ENCODE measurements at regions not wholly inside any gene's neighbourhood (a gene's known extent, or its start where the extent isn't known, plus 50 kb on each side); places are given as distances from the start of the nearest gene placed in this dataset.
"Not testable (repeated sequence)": the region's sequence is repeated elsewhere in the genome, so short reads cannot be mapped to it uniquely, and the experiment has no call there.

GRCh38 chr4:104294811-104295210 lies 199.9 kb downstream of the CXXC4 start:
- POLR2A ChIA-PET: no interaction called here
- CTCF ChIA-PET: no interaction called here
- DNase-seq (no peak), ATAC-seq (no peak)
- no peaks in the 10 kb centered on the region for H3K27me3 Mint-ChIP-seq (ENCODE audit: low read depth)
- H3K27ac Mint-ChIP-seq: no peak overlapping the region
- H3K36me3 Mint-ChIP-seq (ENCODE audit: low read depth): no peaks in the 10 kb centered on the region
- no peaks in the 10 kb centered on the region for H3K9me3 Mint-ChIP-seq (ENCODE audit: insufficient read depth)
- H3K4me3 Mint-ChIP-seq: no peak overlapping the region
- no peaks in the 10 kb centered on the region for H3K4me1 Mint-ChIP-seq (ENCODE audit: low read depth)

GRCh38 chr4:104286867-104287266 lies 207.8 kb downstream of the CXXC4 start:
- no peak for ATAC-seq
- Mint-ChIP-seq H3K36me3 (ENCODE audit: low read depth) (no peaks in the 10 kb centered on the region), H3K27ac (no peak overlapping the region), H3K9me3 (ENCODE audit: insufficient read depth) (no peaks in the 10 kb centered on the region), H3K4me1 (ENCODE audit: low read depth) (no peaks in the 10 kb centered on the region), H3K4me3 (no peak overlapping the region), H3K27me3 (ENCODE audit: low read depth) (no peaks in the 10 kb centered on the region)
- no peak for DNase-seq
- ChIA-PET POLR2A (no interaction called here), CTCF (no interaction called here)

GRCh38 chr4:104283303-104283702 lies 211.4 kb downstream of the CXXC4 start:
- no peaks in the 10 kb centered on the region for H3K4me1 Mint-ChIP-seq (ENCODE audit: low read depth)
- H3K4me3 Mint-ChIP-seq: no peak overlapping the region
- DNase-seq (no peak), ATAC-seq (no peak)
- POLR2A ChIA-PET: no interaction called here
- CTCF ChIA-PET: no interaction called here
- no peaks in the 10 kb centered on the region for H3K36me3 Mint-ChIP-seq (ENCODE audit: low read depth)
- H3K27me3 Mint-ChIP-seq (ENCODE audit: low read depth): no peaks in the 10 kb centered on the region
- no peaks in the 10 kb centered on the region for H3K9me3 Mint-ChIP-seq (ENCODE audit: insufficient read depth)
- no peak overlapping the region for H3K27ac Mint-ChIP-seq

- no peak for DNase-seq
- H3K4me1 Mint-ChIP-seq (ENCODE audit: low read depth): no peaks in the 10 kb centered on the region
- H3K9me3 Mint-ChIP-seq (ENCODE audit: insufficient read depth): no peaks in the 10 kb centered on the region
- CTCF ChIA-PET: no interaction called here
- no peak overlapping the region for H3K27ac Mint-ChIP-seq
- H3K4me3 Mint-ChIP-seq: no peak overlapping the region
- no peak for ATAC-seq
- H3K36me3 Mint-ChIP-seq (ENCODE audit: low read depth): no peaks in the 10 kb centered on the region
- POLR2A ChIA-PET: interaction anchor here (0.7 kb wide), 1 partner anchor 903 kb away, joined by 3 read pairs; no protein-coding TSS in a partner anchor
- H3K27me3 Mint-ChIP-seq (ENCODE audit: low read depth): no peaks in the 10 kb centered on the region
These were observed 214.9 kb downstream of the CXXC4 start for GRCh38 chr4:104279744-104280143.

- Mint-ChIP-seq H3K4me3 (no peak overlapping the region), H3K27me3 (ENCODE audit: low read depth) (no peaks in the 10 kb centered on the region), H3K9me3 (ENCODE audit: insufficient read depth) (no peaks in the 10 kb centered on the region), H3K4me1 (ENCODE audit: low read depth) (no peaks in the 10 kb centered on the region), H3K36me3 (ENCODE audit: low read depth) (no peaks in the 10 kb centered on the region), H3K27ac (no peak overlapping the region)
- ChIA-PET POLR2A (no interaction called here), CTCF (no interaction called here)
- no peak for DNase-seq
- no peak for ATAC-seq
These were observed 221.7 kb downstream of the CXXC4 start for GRCh38 chr4:104272966-104273365.

- H3K4me1 Mint-ChIP-seq (ENCODE audit: low read depth); H3K27me3 Mint-ChIP-seq (ENCODE audit: low read depth); H3K27ac Mint-ChIP-seq; ATAC-seq; H3K36me3 Mint-ChIP-seq (ENCODE audit: low read depth); H3K4me3 Mint-ChIP-seq; POLR2A ChIA-PET; DNase-seq; H3K9me3 Mint-ChIP-seq (ENCODE audit: insufficient read depth): not testable (repeated sequence)
- CTCF ChIA-PET: interaction anchor here (0.6 kb wide), 1 partner anchor 156 kb away, joined by 4 read pairs; no protein-coding TSS in a partner anchor
These were observed 225.1 kb downstream of the CXXC4 start for GRCh38 chr4:104269603-104270002.

- Mint-ChIP-seq H3K4me1 (ENCODE audit: low read depth) (no peaks in the 10 kb centered on the region), H3K4me3 (no peak overlapping the region), H3K27ac (no peak overlapping the region), H3K27me3 (ENCODE audit: low read depth) (no peaks in the 10 kb centered on the region), H3K9me3 (ENCODE audit: insufficient read depth) (no peaks in the 10 kb centered on the region), H3K36me3 (ENCODE audit: low read depth) (no peaks in the 10 kb centered on the region)
- ChIA-PET CTCF (no interaction called here), POLR2A (no interaction called here)
- ATAC-seq (no peak), DNase-seq (no peak)
These were observed 231.6 kb downstream of the CXXC4 start for GRCh38 chr4:104263100-104263499.

GRCh38 chr4:104262678-104263077 lies 232.0 kb downstream of the CXXC4 start:
- ChIA-PET CTCF (no interaction called here), POLR2A (no interaction called here)
- no peaks in the 10 kb centered on the region for H3K4me1 Mint-ChIP-seq (ENCODE audit: low read depth)
- H3K9me3 Mint-ChIP-seq (ENCODE audit: insufficient read depth): peaks cover under 1% of the 10 kb centered on the region
- ATAC-seq (no peak), DNase-seq (no peak)
- no peaks in the 10 kb centered on the region for H3K36me3 Mint-ChIP-seq (ENCODE audit: low read depth)
- H3K27ac Mint-ChIP-seq: no peak overlapping the region
- H3K27me3 Mint-ChIP-seq (ENCODE audit: low read depth): no peaks in the 10 kb centered on the region
- H3K4me3 Mint-ChIP-seq: no peak overlapping the region

GRCh38 chr4:104248726-104249125 lies 246.0 kb downstream of the CXXC4 start:
- ATAC-seq (no peak), DNase-seq (no peak)
- no peaks in the 10 kb centered on the region for H3K27me3 Mint-ChIP-seq (ENCODE audit: low read depth)
- no peaks in the 10 kb centered on the region for H3K36me3 Mint-ChIP-seq (ENCODE audit: low read depth)
- H3K4me3 Mint-ChIP-seq: no peak overlapping the region
- no peak overlapping the region for H3K27ac Mint-ChIP-seq
- H3K9me3 Mint-ChIP-seq (ENCODE audit: insufficient read depth): peaks cover 11% of the 10 kb centered on the region
- ChIA-PET CTCF (no interaction called here), POLR2A (no interaction called here)
- H3K4me1 Mint-ChIP-seq (ENCODE audit: low read depth): no peaks in the 10 kb centered on the region

- H3K27ac Mint-ChIP-seq: no peak overlapping the region
- H3K27me3 Mint-ChIP-seq (ENCODE audit: low read depth): no peaks in the 10 kb centered on the region
- no peaks in the 10 kb centered on the region for H3K9me3 Mint-ChIP-seq (ENCODE audit: insufficient read depth)
- no peak overlapping the region for H3K4me3 Mint-ChIP-seq
- H3K4me1 Mint-ChIP-seq (ENCODE audit: low read depth): no peaks in the 10 kb centered on the region
- ChIA-PET POLR2A (no interaction called here), CTCF (no interaction called here)
- H3K36me3 Mint-ChIP-seq (ENCODE audit: low read depth): no peaks in the 10 kb centered on the region
- DNase-seq (no peak), ATAC-seq (no peak)
These were observed 258.7 kb downstream of the CXXC4 start for GRCh38 chr4:104235967-104236366.

GRCh38 chr4:104217526-104217925 lies 277.2 kb downstream of the CXXC4 start:
- Mint-ChIP-seq H3K9me3 (ENCODE audit: insufficient read depth) (no peaks in the 10 kb centered on the region), H3K36me3 (ENCODE audit: low read depth) (no peaks in the 10 kb centered on the region), H3K4me1 (ENCODE audit: low read depth) (no peaks in the 10 kb centered on the region), H3K27me3 (ENCODE audit: low read depth) (no peaks in the 10 kb centered on the region), H3K27ac (no peak overlapping the region), H3K4me3 (no peak overlapping the region)
- CTCF ChIA-PET: no interaction called here
- DNase-seq (no peak), ATAC-seq (no peak)
- POLR2A ChIA-PET: no interaction called here

- no peak for ATAC-seq
- no peaks in the 10 kb centered on the region for H3K27me3 Mint-ChIP-seq (ENCODE audit: low read depth)
- H3K9me3 Mint-ChIP-seq (ENCODE audit: insufficient read depth): no peaks in the 10 kb centered on the region
- ChIA-PET POLR2A (no interaction called here), CTCF (no interaction called here)
- DNase-seq: no peak
- no peaks in the 10 kb centered on the region for H3K4me1 Mint-ChIP-seq (ENCODE audit: low read depth)
- H3K36me3 Mint-ChIP-seq (ENCODE audit: low read depth): no peaks in the 10 kb centered on the region
- no peak overlapping the region for H3K4me3 Mint-ChIP-seq
- no peak overlapping the region for H3K27ac Mint-ChIP-seq
These were observed 283.0 kb downstream of the CXXC4 start for GRCh38 chr4:104211657-104212056.

- H3K36me3 Mint-ChIP-seq (ENCODE audit: low read depth): no peaks in the 10 kb centered on the region
- POLR2A ChIA-PET: no interaction called here
- CTCF ChIA-PET: no interaction called here
- no peak overlapping the region for H3K4me3 Mint-ChIP-seq
- no peaks in the 10 kb centered on the region for H3K9me3 Mint-ChIP-seq (ENCODE audit: insufficient read depth)
- H3K4me1 Mint-ChIP-seq (ENCODE audit: low read depth): no peaks in the 10 kb centered on the region
- no peaks in the 10 kb centered on the region for H3K27me3 Mint-ChIP-seq (ENCODE audit: low read depth)
- DNase-seq: no peak
- ATAC-seq: no peak
- H3K27ac Mint-ChIP-seq: no peak overlapping the region
These were observed 284.3 kb downstream of the CXXC4 start for GRCh38 chr4:104210420-104210819.
